Ishikawa (cell line): ENCODE measurements at regions not wholly inside any gene's neighbourhood (a gene's known extent, or its start where the extent isn't known, plus 50 kb on each side); places are given as distances from the start of the nearest gene placed in this dataset.

Experiments
- MAX ChIP-seq: IDR thresholded peaks from 2 replicates; pipeline ENCODE4 v1.6.1; 2012
- REST ChIP-seq: IDR thresholded peaks from 2 replicates; pipeline ENCODE4 v1.6.1; 2012; ENCODE audit warnings: low read depth, mild to moderate bottlenecking
- TAF1 ChIP-seq: IDR thresholded peaks from 2 replicates; pipeline ENCODE4 v1.6.1; 2012; ENCODE audit warnings: low read depth, mild to moderate bottlenecking

- TF ChIP-seq TAF1, result no peak
- no peak for TF ChIP-seq MAX
- no peak for TF ChIP-seq REST
These were observed 300.2 kb downstream of the ASXL3 start for GRCh38 chr18:33878213-33878612.
